T-helper 1 cell treated with Interleukin-12 subunit alpha and Interleukin-12 subunit beta and Interleukin-4 antibody, amounts not matched to agents 30 μg/mL and 1 μg/mL, for 36 hours (primary cell): ENCODE measurements at regions not wholly inside any gene's neighbourhood (a gene's known extent, or its start where the extent isn't known, plus 50 kb on each side); places are given as distances from the start of the nearest gene placed in this dataset.
"Not testable (repeated sequence)": the region's sequence is repeated elsewhere in the genome, so short reads cannot be mapped to it uniquely, and the experiment has no call there.

Experiments
- H3K27ac Mint-ChIP-seq: one replicate; pipeline ENCODE4 v1.8.0; 2021; ENCODE audit warnings: mild to moderate bottlenecking, mixed read lengths
- H3K27me3 Mint-ChIP-seq: one replicate; pipeline ENCODE4 v1.8.0; 2021; ENCODE audit warnings: low read depth, mixed read lengths
- H3K36me3 Mint-ChIP-seq: one replicate; pipeline ENCODE4 v1.8.0; 2021; ENCODE audit warnings: low read depth, mixed read lengths
- H3K4me1 Mint-ChIP-seq: one replicate; pipeline ENCODE4 v1.8.0; 2021; ENCODE audit warnings: low read depth, mixed read lengths
- H3K4me3 Mint-ChIP-seq: one replicate; pipeline ENCODE4 v1.8.0; 2021; ENCODE audit warnings: mild to moderate bottlenecking, moderate library complexity, mixed read lengths
- H3K9me3 Mint-ChIP-seq: one replicate; pipeline ENCODE4 v1.8.0; 2021; ENCODE audit warnings: mixed read lengths

DNA sequence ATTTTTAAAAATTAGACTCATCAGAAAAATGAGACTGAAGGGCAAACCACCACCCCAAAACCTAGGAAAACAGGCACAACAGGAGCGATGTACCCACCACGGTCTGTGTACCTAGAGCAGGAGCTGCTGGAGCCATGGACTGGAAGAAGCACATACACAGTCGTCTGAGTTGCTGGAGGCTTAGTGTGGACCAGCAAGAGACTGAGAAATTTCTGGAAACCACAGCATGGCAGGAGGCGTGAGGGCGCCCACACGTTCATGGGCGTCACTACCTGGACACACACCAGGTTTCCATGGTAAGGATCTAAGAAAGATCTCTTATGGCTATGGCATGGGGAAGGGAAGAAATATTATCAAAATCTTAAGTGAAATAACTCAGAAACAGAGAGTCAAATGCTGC lies 91.9 kb downstream of the MED10 start:
- Mint-ChIP-seq H3K27ac (no peak overlapping the region), H3K4me3 (no peak overlapping the region), H3K9me3 (no peaks in the 10 kb centered on the region), H3K4me1 (no peaks in the 10 kb centered on the region), H3K27me3 (peaks cover 8% of the 10 kb centered on the region), H3K36me3 (no peaks in the 10 kb centered on the region)

DNA sequence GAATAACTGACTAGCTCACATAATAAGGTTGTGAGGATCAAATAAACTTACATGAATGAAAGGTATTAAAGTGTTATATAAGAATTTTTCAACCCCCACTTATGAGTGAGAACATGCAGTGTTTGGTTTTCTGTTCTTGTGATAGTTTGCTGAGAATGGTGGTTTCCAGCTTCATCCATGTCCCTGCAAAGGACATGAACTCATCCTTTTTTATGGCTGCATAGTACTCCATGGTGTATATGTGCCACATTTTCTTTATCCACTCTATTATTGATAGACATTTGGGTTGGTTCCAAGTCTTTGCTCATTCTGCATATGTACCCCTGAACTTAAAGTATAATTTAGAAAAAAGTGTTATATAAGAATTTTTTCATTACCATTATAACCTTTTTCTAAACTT lies 93.9 kb downstream of the MED10 start:
- not testable (repeated sequence) for H3K36me3 Mint-ChIP-seq, H3K4me1 Mint-ChIP-seq, H3K27ac Mint-ChIP-seq, H3K4me3 Mint-ChIP-seq, H3K9me3 Mint-ChIP-seq, H3K27me3 Mint-ChIP-seq

DNA sequence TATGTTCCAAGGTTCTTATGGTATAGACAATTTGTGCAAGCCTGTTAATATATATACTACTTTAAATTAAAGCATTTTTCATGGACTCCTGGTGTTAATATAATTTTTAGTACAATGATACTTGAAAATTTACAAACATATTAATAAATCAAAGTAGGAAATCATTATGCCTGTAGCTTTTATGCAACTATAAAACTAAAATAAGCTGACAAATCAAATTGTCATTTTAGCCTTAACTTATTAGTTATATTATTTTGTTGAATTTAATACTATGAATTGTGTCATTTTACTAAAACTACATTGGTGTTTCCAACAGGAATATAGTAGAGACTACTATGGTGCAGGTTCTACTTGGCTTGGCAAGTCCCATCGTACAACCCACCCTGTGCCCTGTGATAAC lies 96.0 kb downstream of the MED10 start:
- no peaks in the 10 kb centered on the region for H3K36me3 Mint-ChIP-seq
- no peak overlapping the region for H3K4me3 Mint-ChIP-seq
- H3K27ac Mint-ChIP-seq, result no peak overlapping the region
- H3K4me1 Mint-ChIP-seq, result no peaks in the 10 kb centered on the region
- no peaks in the 10 kb centered on the region for H3K27me3 Mint-ChIP-seq
- H3K9me3 Mint-ChIP-seq, result no peaks in the 10 kb centered on the region

DNA sequence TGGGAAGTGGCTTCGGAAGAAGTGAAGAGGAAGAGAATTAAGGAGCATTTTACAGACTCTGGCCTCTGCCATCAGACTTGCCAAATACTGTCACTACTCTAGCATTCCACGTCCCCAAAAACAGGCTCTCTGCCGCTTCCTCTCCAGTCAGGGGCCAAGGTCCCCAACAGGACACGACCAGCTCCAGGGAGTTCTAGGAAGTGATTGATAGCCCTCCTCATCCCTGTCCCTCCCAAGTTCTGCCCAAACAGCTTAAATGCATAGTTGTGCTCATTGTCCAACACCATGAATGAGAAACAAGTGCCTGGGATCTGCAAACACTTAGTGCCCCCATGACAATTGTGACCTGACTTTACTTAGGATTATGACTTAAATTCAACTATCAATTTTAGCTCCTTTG lies 96.5 kb downstream of the MED10 start:
- Mint-ChIP-seq H3K36me3 (no peaks in the 10 kb centered on the region), H3K4me1 (no peaks in the 10 kb centered on the region), H3K9me3 (no peaks in the 10 kb centered on the region), H3K4me3 (no peak overlapping the region), H3K27me3 (no peaks in the 10 kb centered on the region), H3K27ac (no peak overlapping the region)

DNA sequence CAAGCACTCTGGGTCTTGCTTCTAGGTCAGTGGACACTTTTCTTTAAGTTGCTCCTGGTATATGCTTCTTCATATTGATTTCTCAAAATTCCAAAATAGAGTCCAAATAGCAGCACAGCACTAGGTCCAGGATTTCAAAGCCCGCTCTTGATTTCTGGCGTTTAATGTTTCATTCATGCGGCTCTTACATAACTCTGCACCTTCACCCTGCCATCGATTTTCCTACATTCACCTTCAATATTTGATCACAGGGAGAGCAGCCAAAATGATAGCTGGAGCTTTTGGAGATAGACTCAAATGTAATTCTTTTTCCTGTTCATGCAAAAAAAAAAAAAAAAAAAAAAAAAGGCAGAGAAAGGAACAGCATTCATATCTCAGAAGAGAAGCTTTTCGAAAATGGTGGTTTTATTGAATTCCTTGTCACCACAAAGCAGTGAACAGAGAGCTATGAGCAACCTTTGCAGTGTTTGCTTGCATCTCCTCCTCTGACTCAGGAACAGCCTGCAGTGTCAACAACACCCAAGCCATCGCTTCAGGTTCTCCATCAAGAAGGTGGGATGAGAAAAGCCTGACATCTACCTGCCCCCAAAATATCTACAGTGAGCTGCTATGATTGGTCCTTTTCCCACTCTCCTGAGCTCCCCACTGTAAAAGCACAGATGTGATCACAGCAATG lies 97.8 kb downstream of the MED10 start:
- H3K27me3 Mint-ChIP-seq, result no peaks in the 10 kb centered on the region
- no peaks in the 10 kb centered on the region for H3K9me3 Mint-ChIP-seq
- H3K36me3 Mint-ChIP-seq, result no peaks in the 10 kb centered on the region
- no peak overlapping the region for H3K4me3 Mint-ChIP-seq
- H3K4me1 Mint-ChIP-seq, result peaks cover 2% of the 10 kb centered on the region
- H3K27ac Mint-ChIP-seq, result no peak overlapping the region

DNA sequence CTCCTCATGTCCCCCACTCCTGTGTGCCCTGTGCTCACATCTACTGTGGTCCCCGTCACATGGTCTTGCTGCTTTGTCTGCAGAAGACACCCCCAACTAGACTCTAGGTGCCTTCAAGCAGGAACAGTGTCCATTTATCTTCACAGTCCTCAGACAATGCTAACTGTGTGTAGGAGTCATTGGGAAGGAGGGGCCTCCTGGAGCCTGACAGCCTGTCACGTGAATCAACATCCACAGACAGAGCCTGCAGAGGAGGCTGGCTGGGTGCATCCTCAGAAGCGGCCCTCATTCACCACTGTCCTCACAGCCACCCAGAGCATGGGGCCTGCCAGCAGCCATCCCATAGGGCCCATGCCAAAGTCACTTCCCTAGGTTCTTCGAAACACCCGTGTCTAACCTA lies 98.7 kb downstream of the MED10 start:
- H3K27me3 Mint-ChIP-seq, result no peaks in the 10 kb centered on the region
- no peak overlapping the region for H3K4me3 Mint-ChIP-seq
- H3K4me1 Mint-ChIP-seq, result peaks cover 2% of the 10 kb centered on the region
- H3K27ac Mint-ChIP-seq, result no peak overlapping the region
- no peaks in the 10 kb centered on the region for H3K36me3 Mint-ChIP-seq
- no peaks in the 10 kb centered on the region for H3K9me3 Mint-ChIP-seq

DNA sequence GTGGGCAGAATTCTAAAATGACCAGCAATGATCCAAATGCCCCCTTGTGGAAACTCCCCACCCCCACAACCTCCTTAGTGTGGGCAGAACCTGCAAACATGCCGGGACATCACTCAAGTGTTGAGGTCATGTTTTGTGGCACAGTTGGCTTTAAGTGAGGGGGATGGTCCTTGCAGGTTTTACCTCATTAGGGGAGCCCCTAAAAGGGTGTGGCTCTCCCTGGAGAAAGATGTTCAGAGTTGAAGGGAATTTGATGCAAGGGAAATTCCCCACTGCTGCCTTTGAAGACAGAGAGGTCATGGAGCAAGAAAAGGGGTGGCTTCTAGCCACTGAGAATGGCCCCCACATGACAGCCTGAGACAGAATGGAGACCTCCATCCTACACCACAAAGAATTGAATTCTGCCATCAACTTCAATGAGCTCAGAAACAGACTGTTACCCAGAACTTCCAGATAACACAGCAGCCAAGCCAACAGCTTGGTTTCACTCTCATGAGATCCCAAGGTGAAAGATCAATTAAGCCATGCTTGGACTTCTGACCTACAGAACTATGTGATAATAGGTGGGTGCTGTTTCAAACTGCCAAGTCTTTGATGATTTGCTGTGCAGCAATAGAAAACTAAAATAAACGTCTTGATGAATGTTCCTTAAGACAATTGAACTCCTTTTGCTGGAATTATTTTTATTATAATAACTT lies 103.4 kb downstream of the MED10 start:
- H3K36me3 Mint-ChIP-seq, result no peaks in the 10 kb centered on the region
- H3K27ac Mint-ChIP-seq, result peak overlapping the region; percentile 6
- no peaks in the 10 kb centered on the region for H3K9me3 Mint-ChIP-seq
- no peaks in the 10 kb centered on the region for H3K27me3 Mint-ChIP-seq
- H3K4me1 Mint-ChIP-seq, result peaks cover 7% of the 10 kb centered on the region
- H3K4me3 Mint-ChIP-seq, result no peak overlapping the region

DNA sequence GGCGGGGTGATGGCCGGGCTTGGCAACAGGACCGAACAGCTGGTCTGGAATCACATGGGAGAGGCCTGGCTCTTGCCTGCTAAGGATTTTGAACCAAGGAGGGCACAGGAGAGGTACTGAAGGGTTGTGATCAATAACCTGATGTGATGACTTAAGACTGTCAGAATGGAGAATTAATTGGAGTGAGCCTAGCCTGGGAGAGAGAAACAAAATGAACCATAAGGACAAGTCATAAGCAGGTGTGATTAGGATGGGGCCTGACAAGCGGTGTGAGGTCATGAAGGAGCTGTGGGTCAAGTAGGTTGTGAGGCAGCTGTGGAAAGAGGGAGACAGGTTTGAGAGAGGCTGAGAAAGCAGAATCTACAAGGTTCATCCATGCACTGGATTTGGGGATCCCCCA lies 104.6 kb downstream of the MED10 start:
- Mint-ChIP-seq H3K4me3 (no peak overlapping the region), H3K27me3 (no peaks in the 10 kb centered on the region), H3K27ac (peak overlapping the region; percentile 62), H3K9me3 (no peaks in the 10 kb centered on the region), H3K4me1 (peaks cover 7% of the 10 kb centered on the region), H3K36me3 (no peaks in the 10 kb centered on the region)

DNA sequence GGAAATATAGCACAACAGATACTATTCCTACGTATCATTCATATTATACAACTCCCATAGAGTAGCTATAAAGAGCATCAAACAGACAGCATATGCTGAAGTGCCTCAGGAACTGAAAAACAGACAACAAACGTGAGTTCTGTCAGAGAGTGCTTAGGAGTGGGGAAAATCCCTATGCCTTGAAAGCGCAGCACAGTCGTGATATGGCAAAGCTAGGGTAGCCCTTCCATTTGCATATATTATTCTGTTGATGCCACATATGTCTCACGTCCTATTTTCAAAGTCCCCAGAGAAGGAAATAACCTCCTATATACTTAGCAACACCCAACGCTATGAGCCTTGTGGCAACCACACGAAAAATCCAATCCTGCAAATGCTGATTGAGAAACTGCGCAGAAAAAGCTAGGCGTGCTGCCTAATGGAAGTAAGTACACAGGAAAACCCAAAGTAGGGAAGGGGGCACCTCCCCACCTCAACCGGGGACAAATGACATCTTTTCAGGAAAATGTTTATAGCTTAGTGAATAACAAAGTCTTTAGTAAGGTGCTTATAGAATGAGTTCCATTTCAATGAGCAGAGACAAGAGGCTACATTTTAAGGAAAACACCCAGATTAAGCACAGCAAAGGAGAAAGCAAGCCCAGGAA lies 105.1 kb downstream of the MED10 start:
- Mint-ChIP-seq H3K27ac (peak overlapping the region; percentile 62), H3K4me3 (no peak overlapping the region), H3K27me3 (no peaks in the 10 kb centered on the region), H3K9me3 (no peaks in the 10 kb centered on the region), H3K4me1 (peaks cover 7% of the 10 kb centered on the region), H3K36me3 (no peaks in the 10 kb centered on the region)

DNA sequence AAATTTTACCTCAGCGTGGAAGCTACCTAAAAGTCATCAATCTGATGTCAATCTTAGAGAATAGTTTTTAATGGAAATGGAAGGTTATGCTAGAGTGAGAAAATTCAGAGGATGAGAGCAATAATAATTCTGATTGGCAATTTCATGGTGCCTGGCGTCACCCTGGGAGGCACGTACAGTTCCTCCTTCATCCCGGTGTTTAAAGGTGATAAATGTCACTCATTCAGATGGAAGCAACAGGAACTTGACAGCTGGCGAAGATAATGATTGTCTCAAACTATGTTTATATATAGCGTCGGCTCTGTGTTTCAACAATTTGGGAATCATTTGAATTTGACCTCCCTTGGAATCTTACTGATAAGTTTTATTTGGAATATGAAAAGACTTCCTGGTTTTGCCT lies 108.4 kb downstream of the MED10 start:
- no peak overlapping the region for H3K27ac Mint-ChIP-seq
- H3K27me3 Mint-ChIP-seq, result no peaks in the 10 kb centered on the region
- H3K4me1 Mint-ChIP-seq, result peaks cover 5% of the 10 kb centered on the region
- no peaks in the 10 kb centered on the region for H3K36me3 Mint-ChIP-seq
- H3K4me3 Mint-ChIP-seq, result no peak overlapping the region
- peaks cover 3% of the 10 kb centered on the region for H3K9me3 Mint-ChIP-seq

DNA sequence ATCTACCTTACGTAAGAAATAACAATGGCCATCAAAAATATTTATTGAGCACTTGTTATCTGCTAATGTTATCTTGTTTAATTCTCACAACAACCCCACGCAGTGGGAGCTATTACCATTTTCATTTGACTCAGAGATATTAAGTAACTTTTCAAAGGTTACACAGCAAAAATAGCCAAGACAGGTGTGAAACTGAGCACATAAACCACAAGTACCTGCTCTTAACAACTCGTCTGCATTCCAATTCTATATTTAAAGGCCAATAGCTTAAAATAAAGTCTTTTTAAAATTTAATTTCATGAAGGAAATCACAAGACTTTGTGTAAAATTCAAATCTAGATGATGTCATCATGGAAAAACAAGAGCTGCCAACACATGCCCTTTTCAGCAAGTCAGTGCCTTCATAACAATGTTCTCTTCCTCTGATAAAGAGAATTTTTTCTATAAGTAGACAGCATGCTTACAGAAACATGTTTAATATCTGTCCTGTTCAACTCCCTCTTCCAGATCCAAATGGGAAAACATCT lies 111.6 kb downstream of the MED10 start:
- H3K4me1 Mint-ChIP-seq, result peaks cover 8% of the 10 kb centered on the region
- H3K36me3 Mint-ChIP-seq, result no peaks in the 10 kb centered on the region
- H3K27me3 Mint-ChIP-seq, result no peaks in the 10 kb centered on the region
- H3K27ac Mint-ChIP-seq, result no peak overlapping the region
- no peak overlapping the region for H3K4me3 Mint-ChIP-seq
- H3K9me3 Mint-ChIP-seq, result peaks cover 3% of the 10 kb centered on the region

DNA sequence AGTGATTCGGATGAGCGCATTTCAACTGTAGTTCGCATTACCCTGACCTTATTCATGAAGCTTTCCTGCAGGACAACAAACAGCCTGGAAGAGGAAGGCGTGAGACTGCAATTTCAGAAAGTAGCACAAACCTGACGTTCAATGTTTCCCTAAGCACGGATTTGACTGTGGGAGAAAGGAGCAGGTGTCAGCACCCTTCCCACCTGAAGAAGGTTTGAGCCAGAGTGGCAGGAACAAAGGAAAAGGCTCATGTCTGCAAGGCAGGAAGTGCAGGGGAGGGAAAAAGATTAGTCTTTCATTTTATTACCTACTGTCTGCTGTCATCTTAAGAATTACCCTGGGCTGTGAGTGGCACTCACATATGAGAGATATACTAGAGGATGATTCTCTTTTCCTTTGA lies 114.0 kb downstream of the MED10 start:
- peaks cover 3% of the 10 kb centered on the region for H3K9me3 Mint-ChIP-seq
- H3K27me3 Mint-ChIP-seq, result no peaks in the 10 kb centered on the region
- H3K4me3 Mint-ChIP-seq, result no peak overlapping the region
- no peak overlapping the region for H3K27ac Mint-ChIP-seq
- H3K36me3 Mint-ChIP-seq, result no peaks in the 10 kb centered on the region
- H3K4me1 Mint-ChIP-seq, result peaks cover 15% of the 10 kb centered on the region

DNA sequence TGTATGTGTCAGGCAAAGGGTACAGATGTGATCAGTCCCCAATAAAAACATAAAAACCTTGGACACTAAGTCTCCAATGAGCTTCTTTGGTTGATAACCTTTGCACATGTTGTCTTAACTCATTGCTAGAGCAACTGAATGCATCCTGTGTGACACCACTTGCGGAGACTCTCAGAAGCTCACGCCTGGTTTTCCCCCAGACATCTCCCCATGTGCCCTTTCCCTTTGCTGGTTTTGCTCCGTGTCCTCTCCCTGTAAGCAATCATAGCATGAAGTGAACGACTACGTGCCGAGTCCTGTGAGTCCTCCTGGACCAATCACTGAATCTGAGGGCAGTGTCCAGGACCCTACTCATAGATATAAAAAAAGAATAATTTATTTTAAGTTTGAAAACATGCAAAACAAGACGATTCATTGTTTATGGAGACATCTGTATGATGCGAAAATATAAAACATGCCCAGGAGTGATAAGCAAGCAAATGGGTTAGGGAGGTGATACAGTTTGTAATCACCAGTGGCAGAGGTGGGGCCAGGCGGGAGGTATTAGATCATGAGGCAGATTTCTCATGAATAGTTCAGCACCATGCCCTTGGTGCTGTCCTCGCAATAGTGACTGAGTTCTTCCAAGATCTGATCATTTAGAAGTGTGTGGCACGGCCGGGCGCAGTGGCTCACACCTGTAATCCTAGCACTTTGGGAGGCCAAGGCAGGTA lies 115.5 kb downstream of the MED10 start:
- H3K4me3 Mint-ChIP-seq, result no peak overlapping the region
- H3K9me3 Mint-ChIP-seq, result peaks cover 3% of the 10 kb centered on the region
- H3K27me3 Mint-ChIP-seq, result no peaks in the 10 kb centered on the region
- H3K4me1 Mint-ChIP-seq, result peaks cover 15% of the 10 kb centered on the region
- H3K36me3 Mint-ChIP-seq, result no peaks in the 10 kb centered on the region
- H3K27ac Mint-ChIP-seq, result peak overlapping the region; percentile 58

DNA sequence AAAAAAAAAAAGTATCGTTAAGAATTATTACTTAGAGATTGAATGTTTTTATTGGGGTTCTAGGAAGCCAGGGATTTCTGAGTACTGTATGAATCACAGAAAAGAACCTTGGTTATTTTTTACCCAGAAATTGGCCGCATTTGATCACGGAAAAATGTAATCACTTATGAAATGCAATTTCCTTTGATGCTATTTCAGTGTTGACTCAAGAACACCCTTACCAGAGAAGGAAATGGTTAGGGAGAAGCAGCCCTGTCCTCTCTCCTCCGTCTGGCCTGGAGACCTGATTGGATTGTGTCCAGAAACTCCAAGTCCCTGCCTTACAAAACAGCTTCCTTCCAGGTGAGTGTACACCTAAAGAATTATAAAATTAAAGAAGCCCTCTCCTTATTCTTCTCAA lies 116.7 kb downstream of the MED10 start:
- no peaks in the 10 kb centered on the region for H3K36me3 Mint-ChIP-seq
- H3K9me3 Mint-ChIP-seq, result peaks cover 3% of the 10 kb centered on the region
- peak overlapping the region; percentile 71 for H3K27ac Mint-ChIP-seq
- H3K4me1 Mint-ChIP-seq, result peaks cover 15% of the 10 kb centered on the region
- H3K4me3 Mint-ChIP-seq, result no peak overlapping the region
- H3K27me3 Mint-ChIP-seq, result no peaks in the 10 kb centered on the region
